Smooth muscle cell of the brain vasculature (primary cell): ENCODE measurements at regions not wholly inside any gene's neighbourhood (a gene's known extent, or its start where the extent isn't known, plus 50 kb on each side); places are given as distances from the start of the nearest gene placed in this dataset.
"Not testable (repeated sequence)": the region's sequence is repeated elsewhere in the genome, so short reads cannot be mapped to it uniquely, and the experiment has no call there.

Source experiments
- DNase-seq: peaks from one replicate; pipeline ENCODE4 v3.0.0-alpha.2; 2012; ENCODE audit warnings: low read depth, low spot score

GRCh38 chr4:120005527-120005926 is 61.1 kb downstream of the MAD2L1 start:
- DNase-seq, result no peak

GRCh38 chr4:120005076-120005475 is 61.6 kb downstream of the MAD2L1 start:
- DNase-seq, result no peak

- DNase-seq, result no peak
These were observed 62.6 kb downstream of the MAD2L1 start for GRCh38 chr4:120004054-120004453.

GRCh38 chr4:120003193-120003592 is 63.5 kb downstream of the MAD2L1 start:
- no peak for DNase-seq

- DNase-seq, result no peak
These were observed 64.8 kb downstream of the MAD2L1 start for GRCh38 chr4:120001850-120002249.

GRCh38 chr4:120000591-120001296 is 65.9 kb downstream of the MAD2L1 start:
- no peak for DNase-seq

GRCh38 chr4:119996024-119996423 is 70.6 kb downstream of the MAD2L1 start:
- not testable (repeated sequence) for DNase-seq

GRCh38 chr4:119984996-119985395 is 81.7 kb downstream of the MAD2L1 start:
- no peak for DNase-seq

- DNase-seq, result no peak
These were observed 83.9 kb downstream of the MAD2L1 start for GRCh38 chr4:119982756-119983155.

GRCh38 chr4:119980456-119980855 is 86.2 kb downstream of the MAD2L1 start:
- DNase-seq, result no peak

GRCh38 chr4:119977076-119977940 is 89.3 kb downstream of the MAD2L1 start:
- DNase-seq, result no peak

GRCh38 chr4:119971431-119972084 is 95.1 kb downstream of the MAD2L1 start:
- DNase-seq, result no peak

- DNase-seq, result no peak
These were observed 104.0 kb downstream of the MAD2L1 start for GRCh38 chr4:119962631-119963030.

GRCh38 chr4:119958983-119959382 is 107.7 kb downstream of the MAD2L1 start:
- no peak for DNase-seq

GRCh38 chr4:119955256-119955655 is 111.4 kb downstream of the MAD2L1 start:
- DNase-seq, result peak; percentile 28

GRCh38 chr4:119954487-119954886 is 112.2 kb downstream of the MAD2L1 start:
- DNase-seq, result not testable (repeated sequence)

- DNase-seq, result no peak
These were observed 120.3 kb downstream of the MAD2L1 start for GRCh38 chr4:119946359-119946758.

GRCh38 chr4:119942806-119943205 is 123.8 kb downstream of the MAD2L1 start:
- DNase-seq, result no peak

GRCh38 chr4:119940557-119940956 is 126.1 kb downstream of the MAD2L1 start:
- DNase-seq, result no peak

- no peak for DNase-seq
These were observed 127.3 kb downstream of the MAD2L1 start for GRCh38 chr4:119939071-119939995.

- DNase-seq, result no peak
These were observed 128.9 kb downstream of the MAD2L1 start for GRCh38 chr4:119937746-119938145.
